SU-DHL-6 (cell line): ENCODE measurements at regions not wholly inside any gene's neighbourhood (a gene's known extent, or its start where the extent isn't known, plus 50 kb on each side); places are given as distances from the start of the nearest gene placed in this dataset.

Source experiments
- H2AFZ ChIP-seq: fragments of 200-600 bp; sonication (generic); 2 replicates; pipeline ENCODE4 v1.6.1; 2014; ENCODE audit warnings: low read depth, mild to moderate bottlenecking, moderate library complexity, mixed read lengths, antibody characterized with exemption, low read length; ENCODE audit not compliant: severe bottlenecking
- H3F3A ChIP-seq: fragments of 200-600 bp; shearing (Covaris generic); 2 replicates; pipeline ENCODE4 v1.6.0; 2016; ENCODE audit warnings: antibody characterized with exemption, mild to moderate bottlenecking; ENCODE audit not compliant: insufficient read depth
- H3K27ac ChIP-seq: fragments of 200-600 bp; sonication (generic); 2 replicates; pipeline ENCODE4 v1.5.1; 2016; ENCODE audit warnings: low read depth, mild to moderate bottlenecking, low read length, moderate library complexity, mixed read lengths
- H3K27me3 ChIP-seq: fragments of 200-600 bp; sonication (generic), shearing (Covaris generic); 2 replicates; pipeline ENCODE4 v1.6.0; 2014; ENCODE audit warnings: mild to moderate bottlenecking, low read length
- H3K36me3 ChIP-seq: fragments of 200-600 bp; sonication (generic); 2 replicates; pipeline ENCODE4 v1.6.1; 2014; ENCODE audit warnings: mild to moderate bottlenecking, low read length, mixed read lengths
- H3K4me2 ChIP-seq: fragments of 300-600, 200-600 bp; shearing (Covaris generic), sonication (generic); 2 replicates; pipeline ENCODE4 v1.6.0; 2014; ENCODE audit warnings: low read length, low read depth, mild to moderate bottlenecking; ENCODE audit not compliant: poor library complexity, severe bottlenecking
- H3K4me3 ChIP-seq: fragments of 200-600 bp; sonication (generic); 2 replicates; pipeline ENCODE4 v1.5.1; 2014; ENCODE audit warnings: antibody characterized with exemption, low read length, mild to moderate bottlenecking, mixed read lengths; ENCODE audit not compliant: insufficient read depth, poor library complexity, severe bottlenecking
- H3K79me2 ChIP-seq: fragments of 200-600 bp; sonication (generic); 2 replicates; pipeline ENCODE4 v1.6.1; 2014; ENCODE audit warnings: mild to moderate bottlenecking, low read length, moderate library complexity; ENCODE audit not compliant: insufficient read depth
- H3K9ac ChIP-seq: fragments of 200-600 bp; sonication (generic); 2 replicates; pipeline ENCODE4 v1.7.0; 2014; ENCODE audit warnings: mild to moderate bottlenecking, low read length
- H3K9me2 ChIP-seq: fragments of 200-600 bp; sonication (generic); replicated peaks from 2 replicates; pipeline ENCODE4 v1.6.1; 2014; ENCODE audit warnings: low read length; ENCODE audit not compliant: insufficient read depth
- H3K9me3 ChIP-seq: fragments of 200-600 bp; sonication (generic); 2 replicates; pipeline ENCODE4 v1.6.1; 2014; ENCODE audit warnings: low read length, mixed read lengths; ENCODE audit not compliant: insufficient read depth
- H4K20me1 ChIP-seq: fragments of 200-600 bp; sonication (generic); 2 replicates; pipeline ENCODE4 v1.6.1; 2014; ENCODE audit warnings: low read depth, mild to moderate bottlenecking, antibody characterized with exemption, low read length, moderate library complexity, mixed read lengths
- CTCF ChIP-seq: fragments of 200-600 bp; sonication (generic); IDR thresholded peaks from one replicate; pipeline ENCODE4 v1.5.1; 2017; ENCODE audit warnings: antibody characterized with exemption, mild to moderate bottlenecking, low read length, moderate library complexity; ENCODE audit not compliant: insufficient read depth, poor library complexity, severe bottlenecking
- EZH2phosphoT487 ChIP-seq: fragments of 200-600 bp; sonication (generic), shearing (Covaris generic); conservative IDR thresholded peaks from 2 replicates; pipeline ENCODE4 v1.6.1; 2018; ENCODE audit warnings: mild to moderate bottlenecking, antibody characterized with exemption, low read length, moderate library complexity, mixed read lengths

GRCh38 chr13:73576291-73576690, 517.5 kb downstream of the KLF5 start:
- no peaks in the 10 kb centered on the region for H4K20me1 ChIP-seq
- no peak overlapping the region for H3K4me3 ChIP-seq
- no peaks in the 10 kb centered on the region for H3K9me3 ChIP-seq
- no peak overlapping the region for H3K4me2 ChIP-seq
- no peak overlapping the region for H3K9ac ChIP-seq
- H3K27me3 ChIP-seq = no peaks in the 10 kb centered on the region
- H3K9me2 ChIP-seq = no peaks in the 10 kb centered on the region
- TF ChIP-seq CTCF = no peak
- TF ChIP-seq EZH2phosphoT487 = no peak
- H3K36me3 ChIP-seq = no peaks in the 10 kb centered on the region
- H2AFZ ChIP-seq = no peak overlapping the region
- no peaks in the 10 kb centered on the region for H3F3A ChIP-seq
- H3K27ac ChIP-seq = no peak overlapping the region
- H3K79me2 ChIP-seq = no peaks in the 10 kb centered on the region

- H4K20me1 ChIP-seq = no peaks in the 10 kb centered on the region
- no peaks in the 10 kb centered on the region for H3K27me3 ChIP-seq
- H3K9me3 ChIP-seq = no peaks in the 10 kb centered on the region
- no peak overlapping the region for H2AFZ ChIP-seq
- no peaks in the 10 kb centered on the region for H3K36me3 ChIP-seq
- no peak overlapping the region for H3K27ac ChIP-seq
- H3K9ac ChIP-seq = no peak overlapping the region
- no peak overlapping the region for H3K4me3 ChIP-seq
- H3K9me2 ChIP-seq = no peaks in the 10 kb centered on the region
- TF ChIP-seq CTCF (no peak), EZH2phosphoT487 (no peak)
- H3F3A ChIP-seq = no peaks in the 10 kb centered on the region
- no peaks in the 10 kb centered on the region for H3K79me2 ChIP-seq
- no peak overlapping the region for H3K4me2 ChIP-seq
Measured at GRCh38 chr13:73572824-73573223, 514.0 kb downstream of the KLF5 start.

GRCh38 chr13:73571376-73571775, 512.6 kb downstream of the KLF5 start:
- Histone ChIP-seq H2AFZ (no peak overlapping the region), H3K4me3 (no peak overlapping the region), H3K9me3 (no peaks in the 10 kb centered on the region)

More at GRCh38 chr13:73571376-73571775, 512.6 kb downstream of the KLF5 start:
- H3K4me2 ChIP-seq = no peak overlapping the region
- H3F3A ChIP-seq = no peaks in the 10 kb centered on the region
- H3K9me2 ChIP-seq = no peaks in the 10 kb centered on the region
- H3K27ac ChIP-seq = no peak overlapping the region
- H3K27me3 ChIP-seq = no peaks in the 10 kb centered on the region
- no peak for TF ChIP-seq CTCF
- no peak for TF ChIP-seq EZH2phosphoT487
- no peak overlapping the region for H3K9ac ChIP-seq
- H4K20me1 ChIP-seq = no peaks in the 10 kb centered on the region
- H3K79me2 ChIP-seq = no peaks in the 10 kb centered on the region
- H3K36me3 ChIP-seq = no peaks in the 10 kb centered on the region
